Colonic mucosa (tissue), 4 donors: ENCODE measurements at regions not wholly inside any gene's neighbourhood (a gene's known extent, or its start where the extent isn't known, plus 50 kb on each side); places are given as distances from the start of the nearest gene placed in this dataset.
A peak's percentile ranks its signal among the peaks of the same experiment; 100 is the strongest.
"Not testable (repeated sequence)": the region's sequence is repeated elsewhere in the genome, so short reads cannot be mapped to it uniquely, and the experiment has no call there.

Source experiments
- DNase-seq: peaks from one replicate; pipeline ENCODE4 v3.0.0-alpha.2; 2020
- H3K27ac ChIP-seq: fragments of 200-600 bp; one replicate; pipeline ENCODE4 v1.8.0; 2021
- H3K27me3 ChIP-seq: fragments of 200-600 bp; one replicate; pipeline ENCODE4 v1.8.0; 2021
- H3K36me3 ChIP-seq: fragments of 200-600 bp; one replicate; pipeline ENCODE4 v1.8.0; 2021
- H3K4me1 ChIP-seq: fragments of 200-600 bp; one replicate; pipeline ENCODE4 v1.8.0; 2021; ENCODE audit warnings: mild to moderate bottlenecking
- H3K4me3 ChIP-seq: fragments of 200-600 bp; one replicate; pipeline ENCODE4 v1.8.0; 2021
- H3K9ac ChIP-seq, 2 donors: one replicate each; pipeline ENCODE4 v1.7.0; 2013; ENCODE audit warnings: control low read depth in 2 of 2, low read depth in 2 of 2, low read length in 2 of 2
- H3K9me3 ChIP-seq: fragments of 200-600 bp; one replicate; pipeline ENCODE4 v1.8.0; 2021
- intact Hi-C: fragments of 100-400 bp; cut with DNase I; formaldehyde crosslinking; loops from one replicate; pipeline ENCODE4 v1.14.1; 2022
- TF ChIP-seq, protein P1 (sequence below): fragments of 200-600 bp; IDR thresholded peaks from one replicate; pipeline ENCODE4 v1.8.0; 2022; ENCODE audit warnings: antibody characterized with exemption, mild to moderate bottlenecking
- donor health status: healthy.
- donor health status: DM: no; HTN: no; CAD: no.
- donor health status: DM: no; HTN: no; CAD: no.

DNA sequence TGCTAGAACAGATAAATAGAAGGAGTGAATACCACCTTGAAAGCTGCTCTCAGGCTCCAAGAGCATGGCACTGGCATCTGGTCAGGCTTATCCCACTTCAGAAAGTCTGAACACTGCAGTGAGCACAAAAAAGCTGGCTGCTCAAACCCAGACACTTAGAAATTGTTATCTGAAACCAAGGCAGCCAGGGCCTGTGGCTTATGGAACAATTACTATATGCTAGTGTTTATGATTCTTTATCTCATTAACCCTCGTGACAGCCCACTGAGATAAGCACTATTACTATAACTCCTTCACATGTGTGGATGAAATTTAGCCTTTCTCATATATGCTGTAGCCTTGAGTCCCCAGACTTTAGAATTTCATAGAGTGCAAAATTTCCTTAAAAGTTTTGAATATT is 400.2 kb downstream of the RAB38 start:
- no peak overlapping the region for H3K4me3 ChIP-seq
- intact Hi-C loops = no loop called here
- no peak overlapping the region for H3K9ac ChIP-seq
- no peaks in the 10 kb centered on the region for H3K27me3 ChIP-seq
- H3K27ac ChIP-seq = no peak overlapping the region
- no peaks in the 10 kb centered on the region for H3K4me1 ChIP-seq
- TF ChIP-seq, protein P1, sequence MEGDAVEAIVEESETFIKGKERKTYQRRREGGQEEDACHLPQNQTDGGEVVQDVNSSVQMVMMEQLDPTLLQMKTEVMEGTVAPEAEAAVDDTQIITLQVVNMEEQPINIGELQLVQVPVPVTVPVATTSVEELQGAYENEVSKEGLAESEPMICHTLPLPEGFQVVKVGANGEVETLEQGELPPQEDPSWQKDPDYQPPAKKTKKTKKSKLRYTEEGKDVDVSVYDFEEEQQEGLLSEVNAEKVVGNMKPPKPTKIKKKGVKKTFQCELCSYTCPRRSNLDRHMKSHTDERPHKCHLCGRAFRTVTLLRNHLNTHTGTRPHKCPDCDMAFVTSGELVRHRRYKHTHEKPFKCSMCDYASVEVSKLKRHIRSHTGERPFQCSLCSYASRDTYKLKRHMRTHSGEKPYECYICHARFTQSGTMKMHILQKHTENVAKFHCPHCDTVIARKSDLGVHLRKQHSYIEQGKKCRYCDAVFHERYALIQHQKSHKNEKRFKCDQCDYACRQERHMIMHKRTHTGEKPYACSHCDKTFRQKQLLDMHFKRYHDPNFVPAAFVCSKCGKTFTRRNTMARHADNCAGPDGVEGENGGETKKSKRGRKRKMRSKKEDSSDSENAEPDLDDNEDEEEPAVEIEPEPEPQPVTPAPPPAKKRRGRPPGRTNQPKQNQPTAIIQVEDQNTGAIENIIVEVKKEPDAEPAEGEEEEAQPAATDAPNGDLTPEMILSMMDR = no peak
- H3K9me3 ChIP-seq = no peaks in the 10 kb centered on the region
- H3K36me3 ChIP-seq = no peaks in the 10 kb centered on the region
- DNase-seq = no peak

DNA sequence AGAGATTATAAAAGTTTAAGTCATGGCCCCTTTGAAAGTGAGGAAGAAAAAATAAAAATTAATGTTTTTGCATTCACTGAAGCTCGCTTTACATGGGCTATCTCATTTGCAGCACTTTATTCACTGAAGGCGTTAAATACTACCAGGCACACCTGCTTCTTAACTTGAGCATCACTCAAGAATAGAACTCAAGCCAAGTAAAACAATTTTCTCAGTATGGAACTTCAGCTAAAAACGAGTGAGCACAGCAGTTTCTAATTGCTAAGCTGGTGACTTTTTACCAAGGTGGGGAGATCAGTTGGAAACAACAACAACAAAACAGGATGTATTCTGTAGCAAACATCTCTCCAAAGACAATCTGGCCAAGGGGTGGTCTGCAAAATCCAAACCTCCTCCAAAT is 405.6 kb downstream of the RAB38 start:
- Histone ChIP-seq H3K27ac (no peak overlapping the region), H3K9ac (no peak overlapping the region), H3K9me3 (no peaks in the 10 kb centered on the region), H3K4me3 (no peak overlapping the region), H3K27me3 (no peaks in the 10 kb centered on the region), H3K4me1 (no peaks in the 10 kb centered on the region), H3K36me3 (no peaks in the 10 kb centered on the region)
- TF ChIP-seq, protein P1 = no peak
- DNase-seq = no peak
- intact Hi-C loops = no loop called here

DNA sequence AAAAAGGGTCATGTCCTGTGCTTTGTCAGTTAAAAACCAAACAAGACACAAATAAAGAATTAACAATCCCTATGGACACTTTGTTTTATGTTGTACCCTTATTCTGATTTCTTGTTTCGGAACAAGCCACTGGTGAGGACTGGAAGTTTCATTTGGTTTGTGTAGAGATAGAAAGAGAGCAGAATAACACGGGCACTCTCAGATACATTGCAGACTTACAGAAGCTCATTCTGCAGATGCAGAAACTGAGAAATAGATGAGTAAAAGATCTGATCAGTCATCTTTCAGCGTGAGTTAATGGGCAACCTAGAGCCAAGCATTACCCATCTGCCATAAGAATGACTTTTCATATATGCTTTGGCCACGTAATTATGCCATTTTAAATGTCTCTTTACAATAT is 407.6 kb downstream of the RAB38 start:
- intact Hi-C loops = no loop called here

DNA sequence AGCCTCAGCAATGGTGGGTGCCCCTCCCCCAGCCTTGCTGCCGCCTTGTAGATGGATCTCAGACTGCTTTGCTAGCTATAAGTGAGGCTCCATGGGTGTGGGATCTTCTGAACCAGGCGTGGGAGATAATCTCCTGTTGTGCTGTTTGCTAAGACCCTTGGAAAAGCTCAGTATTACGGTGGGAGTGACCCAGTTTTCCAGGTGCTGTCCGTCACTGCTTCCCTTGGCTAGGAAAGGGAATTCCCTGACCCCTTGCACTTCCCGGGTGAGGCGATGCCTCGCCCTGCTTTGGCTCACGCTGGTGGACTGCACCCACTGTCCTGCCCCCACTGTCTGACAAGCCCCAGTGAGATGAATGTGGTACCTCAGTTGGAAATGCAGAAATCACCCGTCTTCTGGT is 411.2 kb downstream of the RAB38 start:
- H3K4me1 ChIP-seq, H3K27me3 ChIP-seq, H3K4me3 ChIP-seq, H3K9me3 ChIP-seq, H3K9ac ChIP-seq, H3K27ac ChIP-seq, H3K36me3 ChIP-seq, intact Hi-C loops: not testable (repeated sequence)
- DNase-seq = peak; percentile 27

More for the DNA sequence above, 407.6 kb downstream of the RAB38 start:
- H3K27me3 ChIP-seq = no peaks in the 10 kb centered on the region
- no peaks in the 10 kb centered on the region for H3K36me3 ChIP-seq
- TF ChIP-seq, protein P1 = no peak
- no peak overlapping the region for H3K27ac ChIP-seq
- no peak overlapping the region for H3K4me3 ChIP-seq
- no peaks in the 10 kb centered on the region for H3K9me3 ChIP-seq
- no peak for DNase-seq
- no peak overlapping the region for H3K9ac ChIP-seq
- no peaks in the 10 kb centered on the region for H3K4me1 ChIP-seq

DNA sequence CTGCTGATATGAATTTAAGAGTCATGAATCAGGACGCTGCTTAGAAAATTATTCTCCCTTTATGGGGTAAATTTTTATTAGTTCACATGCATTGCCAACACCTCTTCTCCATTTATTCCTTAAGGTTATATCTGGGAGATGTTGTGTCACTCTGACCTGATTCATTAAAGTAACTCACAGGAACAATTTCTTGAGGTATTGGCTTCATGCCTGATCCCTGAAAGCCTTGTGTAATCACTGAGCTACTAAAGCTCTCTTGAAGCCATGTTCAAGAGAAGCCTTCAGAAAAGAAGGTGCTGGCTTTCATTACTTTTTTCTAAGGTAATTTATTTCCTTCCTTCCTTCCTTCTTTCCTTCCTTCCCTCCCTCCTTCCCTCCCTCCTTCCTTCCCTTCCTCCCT is 420.6 kb downstream of the RAB38 start:
- no peak overlapping the region for H3K4me3 ChIP-seq
- no peaks in the 10 kb centered on the region for H3K27me3 ChIP-seq
- H3K27ac ChIP-seq = no peak overlapping the region
- TF ChIP-seq, protein P1 = no peak
- no peaks in the 10 kb centered on the region for H3K9me3 ChIP-seq
- DNase-seq = no peak
- H3K36me3 ChIP-seq = no peaks in the 10 kb centered on the region
- intact Hi-C loops = no loop called here
- no peaks in the 10 kb centered on the region for H3K4me1 ChIP-seq
- H3K9ac ChIP-seq = no peak overlapping the region

DNA sequence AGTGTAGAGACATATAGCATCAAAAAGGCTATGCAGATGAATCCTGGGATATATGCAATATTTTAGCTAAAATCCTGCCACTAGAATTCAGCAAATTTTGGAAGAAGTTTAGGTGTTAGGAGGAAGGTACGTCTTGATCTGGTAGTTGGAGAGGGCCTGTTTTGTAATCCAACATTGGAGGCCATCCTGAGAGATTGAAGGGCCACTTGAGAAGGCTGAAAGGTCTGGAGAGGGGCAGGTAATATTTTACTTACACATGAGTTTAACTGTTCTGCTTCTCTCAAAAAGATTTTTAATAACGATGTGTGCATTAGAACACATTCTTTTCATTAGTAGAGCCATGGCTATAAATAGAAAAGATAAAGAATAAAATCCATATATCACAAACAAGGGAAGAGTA is 422.1 kb downstream of the RAB38 start:
- no peaks in the 10 kb centered on the region for H3K36me3 ChIP-seq
- TF ChIP-seq, protein P1 = no peak
- H3K9me3 ChIP-seq = no peaks in the 10 kb centered on the region
- no peak overlapping the region for H3K9ac ChIP-seq
- no peak overlapping the region for H3K4me3 ChIP-seq
- no peaks in the 10 kb centered on the region for H3K27me3 ChIP-seq
- DNase-seq = no peak
- H3K4me1 ChIP-seq = no peaks in the 10 kb centered on the region
- intact Hi-C loops = no loop called here
- H3K27ac ChIP-seq = no peak overlapping the region
